Esophagus (tissue), 2 donors: ENCODE measurements at regions not wholly inside any gene's neighbourhood (a gene's known extent, or its start where the extent isn't known, plus 50 kb on each side); places are given as distances from the start of the nearest gene placed in this dataset.

ENCODE experiments used
- H3K27ac ChIP-seq, 2 donors: one replicate each; pipeline ENCODE4 v1.5.1; 2013; ENCODE audit warnings: low read depth in 2 of 2, mild to moderate bottlenecking in 2 of 2, inconsistent platforms in 1 of 2, low read length in 1 of 2, moderate library complexity in 1 of 2
- H3K27me3 ChIP-seq, 2 donors: one replicate each; pipeline ENCODE4 v1.6.1; 2013; ENCODE audit warnings: low read length in 2 of 2, control low read depth in 1 of 2, mild to moderate bottlenecking in 1 of 2; ENCODE audit not compliant: insufficient read depth in 2 of 2, control insufficient read depth in 1 of 2
- H3K36me3 ChIP-seq, 2 donors: one replicate each; pipeline ENCODE4 v1.6.1; 2013; ENCODE audit warnings: low read length in 1 of 2; ENCODE audit not compliant: control insufficient read depth in 2 of 2, insufficient read depth in 2 of 2
- H3K4me1 ChIP-seq, 2 donors: one replicate each; pipeline ENCODE4 v1.6.1; 2013; ENCODE audit warnings: low read length in 1 of 2; ENCODE audit not compliant: control insufficient read depth in 2 of 2, insufficient read depth in 2 of 2
- H3K4me3 ChIP-seq, 2 donors: one replicate each; pipeline ENCODE4 v1.5.1; 2013; ENCODE audit warnings: low read length in 2 of 2, mild to moderate bottlenecking in 2 of 2, low read depth in 1 of 2, moderate library complexity in 1 of 2
- H3K9me3 ChIP-seq, 2 donors: one replicate each; pipeline ENCODE4 v1.6.1; 2013; ENCODE audit warnings: mild to moderate bottlenecking in 2 of 2, low read depth in 1 of 2, low read length in 1 of 2, moderate library complexity in 1 of 2; ENCODE audit not compliant: control insufficient read depth in 2 of 2, insufficient read depth in 1 of 2
- WGBS, 2 donors: extraction: QIAGEN DNeasy Blood & Tissue Kit; methylation state at CpG; one replicate each; pipeline ENCODE4 v1.1.7; 2013; 5-methylcytosine and 5-hydroxymethylcytosine counted together
- donor health status: healthy with polysubstance abuse.
- donor health status: Bipolar disorder and iron deficiency.

GRCh38 chr12:42742716-42743115 is 153.2 kb upstream of the PRICKLE1 start:
- Histone ChIP-seq H3K9me3 (peaks cover 3 to 6% of the 10 kb centered on the region in 2 donors), H3K27me3 (no peaks in the 10 kb centered on the region), H3K4me1 (peaks cover 0 to 6% of the 10 kb centered on the region in 2 donors), H3K4me3 (no peak overlapping the region), H3K36me3 (no peaks in the 10 kb centered on the region), H3K27ac (no peak overlapping the region)
- WGBS, 2 donors, result 63 to 67% methylated on average over 5 of the region's 5 CpGs

- Histone ChIP-seq H3K9me3 (peaks cover 3 to 6% of the 10 kb centered on the region in 2 donors), H3K36me3 (no peaks in the 10 kb centered on the region), H3K4me3 (no peak overlapping the region), H3K4me1 (peaks cover 0 to 6% of the 10 kb centered on the region in 2 donors), H3K27me3 (no peaks in the 10 kb centered on the region), H3K27ac (no peak overlapping the region)
- 61 to 64% methylated on average over 7 of the region's 7 CpGs for WGBS, 2 donors
These were observed 152.4 kb upstream of the PRICKLE1 start for GRCh38 chr12:42741771-42742510.

DNA sequence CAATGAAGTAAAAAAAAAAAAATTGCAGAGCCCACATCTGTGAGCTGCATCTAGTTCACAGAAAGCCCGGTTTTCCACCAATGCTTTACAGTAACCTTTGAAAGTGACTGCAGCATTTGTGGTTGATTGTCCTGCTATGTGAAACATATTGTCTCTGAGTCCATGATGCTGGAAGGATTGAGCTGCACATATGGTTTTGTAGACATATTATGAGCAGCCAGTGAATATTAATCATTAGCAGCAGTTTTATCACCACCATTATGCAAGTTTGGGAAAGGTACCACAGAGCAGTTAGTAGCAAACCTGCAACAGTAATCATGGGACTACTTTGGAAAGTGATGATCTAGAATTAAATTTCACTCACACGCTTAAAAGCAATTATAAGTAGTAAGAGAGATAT is 151.5 kb upstream of the PRICKLE1 start:
- WGBS, 2 donors, result 82 to 89% methylated on average over 2 of the region's 2 CpGs
- Histone ChIP-seq H3K4me3 (no peak overlapping the region), H3K36me3 (no peaks in the 10 kb centered on the region), H3K4me1 (peaks cover 0 to 6% of the 10 kb centered on the region in 2 donors), H3K9me3 (peaks cover 0 to under 1% of the 10 kb centered on the region in 2 donors), H3K27me3 (no peaks in the 10 kb centered on the region), H3K27ac (no peak overlapping the region)

- Histone ChIP-seq H3K4me1 (peaks cover 0 to 2% of the 10 kb centered on the region in 2 donors), H3K27ac (no peak overlapping the region), H3K9me3 (no peaks in the 10 kb centered on the region), H3K36me3 (no peaks in the 10 kb centered on the region), H3K27me3 (no peaks in the 10 kb centered on the region), H3K4me3 (no peak overlapping the region)
- 79 to 82% methylated on average over 3 of the region's 3 CpGs for WGBS, 2 donors
These were observed 147.9 kb upstream of the PRICKLE1 start for GRCh38 chr12:42737398-42737797.

DNA sequence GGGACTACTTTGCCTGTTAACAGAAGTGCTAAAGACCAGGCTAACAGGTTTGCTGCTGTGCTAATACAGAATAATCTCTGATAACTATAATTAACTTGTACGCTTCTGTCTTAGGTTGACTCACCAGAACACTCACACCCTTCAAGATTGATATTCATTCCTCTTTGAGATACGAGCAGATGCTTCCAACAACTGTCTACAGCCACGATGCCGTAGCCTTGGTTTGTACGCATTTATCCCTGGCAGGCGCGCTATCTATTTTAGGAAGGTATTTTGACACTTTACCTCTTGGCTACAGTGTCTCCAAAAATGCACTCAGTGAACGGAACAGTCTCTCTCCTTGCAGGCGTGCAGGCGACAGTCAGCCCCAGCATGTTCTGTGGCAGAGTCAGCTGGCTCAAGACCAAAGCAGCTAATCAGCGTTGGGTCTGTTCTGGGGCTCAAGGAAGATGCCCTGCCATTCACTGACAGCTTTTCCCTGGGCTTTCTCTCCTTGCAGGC is 146.4 kb upstream of the PRICKLE1 start:
- H3K9me3 ChIP-seq, result no peaks in the 10 kb centered on the region
- H3K4me3 ChIP-seq, result no peak overlapping the region
- H3K27me3 ChIP-seq, result no peaks in the 10 kb centered on the region
- WGBS, 2 donors, result 29 to 47% methylated on average over 11 of the region's 11 CpGs
- H3K27ac ChIP-seq, result no peak overlapping the region
- peaks cover 0 to 2% of the 10 kb centered on the region in 2 donors for H3K4me1 ChIP-seq
- no peaks in the 10 kb centered on the region for H3K36me3 ChIP-seq

DNA sequence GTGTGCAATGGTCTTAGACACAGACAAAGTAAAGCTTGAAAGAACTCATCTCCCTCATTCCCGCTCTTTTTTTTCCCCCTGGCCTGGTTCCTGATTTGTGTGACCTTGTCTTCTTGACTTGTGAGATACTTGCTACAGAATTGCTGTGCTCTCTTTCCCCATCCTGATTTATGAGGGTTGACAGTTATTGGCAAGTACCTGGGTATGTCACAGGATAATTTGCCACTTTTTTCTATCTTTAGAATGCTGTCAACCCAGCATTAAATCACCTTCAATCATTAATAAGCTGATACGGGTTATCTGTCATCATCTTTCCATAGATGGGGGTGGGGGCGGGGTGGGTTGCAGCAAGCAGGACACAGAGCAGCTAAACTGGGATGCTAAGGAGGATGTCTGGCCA is 144.4 kb upstream of the PRICKLE1 start:
- WGBS, 2 donors, result 51 to 61% methylated on average over 3 of the region's 3 CpGs
- no peaks in the 10 kb centered on the region for H3K27me3 ChIP-seq
- H3K27ac ChIP-seq, result no peak overlapping the region
- no peaks in the 10 kb centered on the region for H3K4me1 ChIP-seq
- no peaks in the 10 kb centered on the region for H3K9me3 ChIP-seq
- H3K36me3 ChIP-seq, result no peaks in the 10 kb centered on the region
- H3K4me3 ChIP-seq, result no peak overlapping the region

- Histone ChIP-seq H3K27me3 (no peaks in the 10 kb centered on the region), H3K9me3 (no peaks in the 10 kb centered on the region), H3K36me3 (no peaks in the 10 kb centered on the region), H3K27ac (no peak overlapping the region), H3K4me1 (no peaks in the 10 kb centered on the region), H3K4me3 (no peak overlapping the region)
- whole genome bisulfite sequencing, 2 donors, result 59% methylated on average over 3 of the region's 3 CpGs
These were observed 143.4 kb upstream of the PRICKLE1 start for GRCh38 chr12:42732908-42733411.

GRCh38 chr12:42730291-42730690 is 140.7 kb upstream of the PRICKLE1 start:
- Histone ChIP-seq H3K4me3 (no peak overlapping the region), H3K27me3 (no peaks in the 10 kb centered on the region), H3K27ac (no peak overlapping the region), H3K36me3 (no peaks in the 10 kb centered on the region), H3K4me1 (no peaks in the 10 kb centered on the region), H3K9me3 (peaks cover 0 to 2% of the 10 kb centered on the region in 2 donors)
- 43 to 63% methylated on average over 4 of the region's 4 CpGs for WGBS, 2 donors

- WGBS, 2 donors, result 45 to 53% methylated on average over 3 of the region's 3 CpGs
- no peaks in the 10 kb centered on the region for H3K4me1 ChIP-seq
- H3K9me3 ChIP-seq, result peaks cover 0 to 2% of the 10 kb centered on the region in 2 donors
These were observed 140.0 kb upstream of the PRICKLE1 start for GRCh38 chr12:42729535-42729900.

More at GRCh38 chr12:42729535-42729900, 140.0 kb upstream of the PRICKLE1 start:
- Histone ChIP-seq H3K4me3 (no peak overlapping the region), H3K27ac (no peak overlapping the region), H3K27me3 (no peaks in the 10 kb centered on the region), H3K36me3 (no peaks in the 10 kb centered on the region)
